Sigmoid colon (tissue), 4 donors: ENCODE measurements at regions not wholly inside any gene's neighbourhood (a gene's known extent, or its start where the extent isn't known, plus 50 kb on each side); places are given as distances from the start of the nearest gene placed in this dataset.

Experiments used
- CTCF ChIP-seq, 4 experiments: fragments of 450-650 bp in 3 of 4; fragments of 200-600 bp in 1 of 4; IDR thresholded peaks; one replicate each; pipeline ENCODE4 v1.5.1; 2016 to 2019; ENCODE audit warnings: antibody characterized with exemption in 4 of 4, mild to moderate bottlenecking in 3 of 4, moderate library complexity in 2 of 4
- EP300 ChIP-seq, 4 donors: sonication (generic); formaldehyde crosslinking; IDR thresholded peaks; one replicate each; pipeline ENCODE4 v1.6.1; 2017; ENCODE audit warnings: antibody characterized with exemption in 4 of 4
- POLR2A ChIP-seq, 2 donors: fragments of 450-650 bp; IDR thresholded peaks; one replicate each; pipeline ENCODE4 v1.6.1; 2016; ENCODE audit warnings: antibody characterized with exemption in 2 of 2, mild to moderate bottlenecking in 2 of 2, moderate library complexity in 2 of 2

GRCh38 chr12:76707772-76708171, 56.1 kb upstream of the ZDHHC17 start:
- no peak for TF ChIP-seq CTCF (IDR thresholded peaks at IDR 0.05)
- TF ChIP-seq EP300 (IDR thresholded peaks at IDR 0.05), result no peak
- TF ChIP-seq POLR2A (IDR thresholded peaks at IDR 0.05), result no peak
